GM12878 (cell line): ENCODE measurements at regions not wholly inside any gene's neighbourhood (a gene's known extent, or its start where the extent isn't known, plus 50 kb on each side); places are given as distances from the start of the nearest gene placed in this dataset.

Source experiments
- CUX1 ChIP-seq: IDR thresholded peaks from 2 replicates; pipeline ENCODE4 v1.6.1; 2012; ENCODE audit warnings: improper control_type of control experiment, low read depth, low read length; ENCODE audit not compliant: insufficient replicate concordance
- IKZF1 ChIP-seq: fragments of 450-650 bp; conservative IDR thresholded peaks from 2 replicates; pipeline ENCODE4 v1.6.1; 2017; ENCODE audit warnings: antibody characterized with exemption, mild to moderate bottlenecking
- MAX ChIP-seq: IDR thresholded peaks from 2 replicates; pipeline ENCODE4 v1.6.1; 2012; ENCODE audit warnings: low read depth, low read length, improper control_type of control experiment
- MEF2B ChIP-seq: fragments of 450-650 bp; IDR thresholded peaks from 2 replicates; pipeline ENCODE4 v1.6.1; 2018; ENCODE audit warnings: mild to moderate bottlenecking, moderate library complexity; ENCODE audit not compliant: partially characterized antibody, poor library complexity, severe bottlenecking
- PAX8 ChIP-seq: fragments of 450-650 bp; IDR thresholded peaks from 2 replicates; pipeline ENCODE4 v1.6.1; 2017; ENCODE audit warnings: mild to moderate bottlenecking, moderate library complexity
- POLR2A ChIP-seq: IDR thresholded peaks from 2 replicates; pipeline ENCODE4 v1.6.1; 2011; ENCODE audit warnings: low read depth, mild to moderate bottlenecking, low read length
- SMAD5 ChIP-seq: IDR thresholded peaks from 2 replicates; pipeline ENCODE4 v1.6.1; 2016; ENCODE audit warnings: antibody characterized with exemption, low read depth
- TF ChIP-seq, protein P1 (sequence below): fragments of 150-350 bp; IDR thresholded peaks from 2 replicates; pipeline ENCODE4 v1.6.1; 2016; ENCODE audit warnings: low read depth, low read length
- TF ChIP-seq, protein P2 (sequence below): fragments of 450-650 bp; IDR thresholded peaks from 2 replicates; pipeline ENCODE4 v1.6.1; 2017; ENCODE audit warnings: mild to moderate bottlenecking

GRCh38 chr3:67204951-67205350 is 206.8 kb downstream of the KBTBD8 start (continued):
- TF ChIP-seq MEF2B (no peak), CUX1 (no peak), POLR2A (no peak), MAX (no peak), SMAD5 (no peak), PAX8 (no peak), IKZF1 (no peak)
- TF ChIP-seq, protein P1, sequence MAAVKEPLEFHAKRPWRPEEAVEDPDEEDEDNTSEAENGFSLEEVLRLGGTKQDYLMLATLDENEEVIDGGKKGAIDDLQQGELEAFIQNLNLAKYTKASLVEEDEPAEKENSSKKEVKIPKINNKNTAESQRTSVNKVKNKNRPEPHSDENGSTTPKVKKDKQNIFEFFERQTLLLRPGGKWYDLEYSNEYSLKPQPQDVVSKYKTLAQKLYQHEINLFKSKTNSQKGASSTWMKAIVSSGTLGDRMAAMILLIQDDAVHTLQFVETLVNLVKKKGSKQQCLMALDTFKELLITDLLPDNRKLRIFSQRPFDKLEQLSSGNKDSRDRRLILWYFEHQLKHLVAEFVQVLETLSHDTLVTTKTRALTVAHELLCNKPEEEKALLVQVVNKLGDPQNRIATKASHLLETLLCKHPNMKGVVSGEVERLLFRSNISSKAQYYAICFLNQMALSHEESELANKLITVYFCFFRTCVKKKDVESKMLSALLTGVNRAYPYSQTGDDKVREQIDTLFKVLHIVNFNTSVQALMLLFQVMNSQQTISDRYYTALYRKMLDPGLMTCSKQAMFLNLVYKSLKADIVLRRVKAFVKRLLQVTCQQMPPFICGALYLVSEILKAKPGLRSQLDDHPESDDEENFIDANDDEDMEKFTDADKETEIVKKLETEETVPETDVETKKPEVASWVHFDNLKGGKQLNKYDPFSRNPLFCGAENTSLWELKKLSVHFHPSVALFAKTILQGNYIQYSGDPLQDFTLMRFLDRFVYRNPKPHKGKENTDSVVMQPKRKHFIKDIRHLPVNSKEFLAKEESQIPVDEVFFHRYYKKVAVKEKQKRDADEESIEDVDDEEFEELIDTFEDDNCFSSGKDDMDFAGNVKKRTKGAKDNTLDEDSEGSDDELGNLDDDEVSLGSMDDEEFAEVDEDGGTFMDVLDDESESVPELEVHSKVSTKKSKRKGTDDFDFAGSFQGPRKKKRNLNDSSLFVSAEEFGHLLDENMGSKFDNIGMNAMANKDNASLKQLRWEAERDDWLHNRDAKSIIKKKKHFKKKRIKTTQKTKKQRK: no peak
- TF ChIP-seq, protein P2, sequence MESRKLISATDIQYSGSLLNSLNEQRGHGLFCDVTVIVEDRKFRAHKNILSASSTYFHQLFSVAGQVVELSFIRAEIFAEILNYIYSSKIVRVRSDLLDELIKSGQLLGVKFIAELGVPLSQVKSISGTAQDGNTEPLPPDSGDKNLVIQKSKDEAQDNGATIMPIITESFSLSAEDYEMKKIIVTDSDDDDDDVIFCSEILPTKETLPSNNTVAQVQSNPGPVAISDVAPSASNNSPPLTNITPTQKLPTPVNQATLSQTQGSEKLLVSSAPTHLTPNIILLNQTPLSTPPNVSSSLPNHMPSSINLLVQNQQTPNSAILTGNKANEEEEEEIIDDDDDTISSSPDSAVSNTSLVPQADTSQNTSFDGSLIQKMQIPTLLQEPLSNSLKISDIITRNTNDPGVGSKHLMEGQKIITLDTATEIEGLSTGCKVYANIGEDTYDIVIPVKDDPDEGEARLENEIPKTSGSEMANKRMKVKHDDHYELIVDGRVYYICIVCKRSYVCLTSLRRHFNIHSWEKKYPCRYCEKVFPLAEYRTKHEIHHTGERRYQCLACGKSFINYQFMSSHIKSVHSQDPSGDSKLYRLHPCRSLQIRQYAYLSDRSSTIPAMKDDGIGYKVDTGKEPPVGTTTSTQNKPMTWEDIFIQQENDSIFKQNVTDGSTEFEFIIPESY: no peak
